GM23338 (cell line): ENCODE measurements at regions not wholly inside any gene's neighbourhood (a gene's known extent, or its start where the extent isn't known, plus 50 kb on each side); places are given as distances from the start of the nearest gene placed in this dataset.

ENCODE experiments used
- ATAC-seq: fragments of 200-7000 bp; cut with Tn5 transposase; 3 replicates; pipeline ENCODE4 v1.9.1; 2020
- DNase-seq: peaks from one replicate; pipeline ENCODE4 v3.0.0-alpha.2; 2015; ENCODE audit warnings: low spot score
- H2AFZ ChIP-seq: fragments of 200-600 bp; sonication (generic); 2 replicates; pipeline ENCODE4 v1.8.0; 2016; ENCODE audit warnings: antibody characterized with exemption, mild to moderate bottlenecking, moderate library complexity
- H3F3A ChIP-seq: fragments of 200-600 bp; sonication (generic); replicated peaks from 2 replicates; pipeline ENCODE4 v1.8.0; 2017; ENCODE audit warnings: antibody characterized with exemption, mixed run types, low read depth
- H3K27ac ChIP-seq: fragments of 200-600 bp; sonication (generic); 2 replicates; pipeline ENCODE4 v1.6.1; 2016; ENCODE audit warnings: low read depth
- H3K27me3 ChIP-seq: fragments of 200-600 bp; sonication (generic); 2 replicates; pipeline ENCODE4 v1.8.0; 2016; ENCODE audit warnings: mild to moderate bottlenecking, mixed run types, moderate library complexity; ENCODE audit not compliant: insufficient read depth
- H3K36me3 ChIP-seq: fragments of 200-600 bp; sonication (generic); 2 replicates; pipeline ENCODE4 v1.8.0; 2016; ENCODE audit warnings: mild to moderate bottlenecking; ENCODE audit not compliant: insufficient read depth
- H3K4me1 ChIP-seq: fragments of 200-600 bp; sonication (generic); 2 replicates; pipeline ENCODE4 v1.8.0; 2016; ENCODE audit warnings: mild to moderate bottlenecking, moderate library complexity; ENCODE audit not compliant: insufficient read depth
- H3K4me2 ChIP-seq: fragments of 200-600 bp; sonication (generic); 2 replicates; pipeline ENCODE4 v1.7.1; 2017; ENCODE audit warnings: mixed run types
- H3K4me3 ChIP-seq: fragments of 200-600 bp; sonication (generic); 2 replicates; pipeline ENCODE4 v1.6.1; 2016; ENCODE audit warnings: mixed run types
- H3K79me2 ChIP-seq: fragments of 200-600 bp; sonication (generic); replicated peaks from 2 replicates; pipeline ENCODE4 v1.8.0; 2017; ENCODE audit warnings: mild to moderate bottlenecking; ENCODE audit not compliant: insufficient read depth
- H3K9me2 ChIP-seq: fragments of 200-600 bp; sonication (generic); 2 replicates; pipeline ENCODE4 v1.8.0; 2017; ENCODE audit not compliant: insufficient read depth
- H4K20me1 ChIP-seq: fragments of 200-600 bp; sonication (generic); replicated peaks from 2 replicates; pipeline ENCODE4 v1.8.0; 2017; ENCODE audit warnings: mild to moderate bottlenecking; ENCODE audit not compliant: insufficient read depth
- H3K27ac Mint-ChIP-seq: 2 replicates; pipeline ENCODE4 v1.8.0; 2020; ENCODE audit warnings: inconsistent platforms, mild to moderate bottlenecking, moderate library complexity, mixed read lengths
- H3K27me3 Mint-ChIP-seq: 3 replicates; pipeline ENCODE4 v1.8.0; 2022; ENCODE audit warnings: low read depth, mild to moderate bottlenecking, moderate library complexity, mixed read lengths, inconsistent platforms; ENCODE audit not compliant: insufficient read depth, poor library complexity
- H3K36me3 Mint-ChIP-seq: 3 replicates; pipeline ENCODE4 v1.8.0; 2021; ENCODE audit warnings: low read depth, mild to moderate bottlenecking, inconsistent platforms, moderate library complexity, mixed read lengths
- H3K4me1 Mint-ChIP-seq: 3 replicates; pipeline ENCODE4 v1.8.0; 2020; ENCODE audit warnings: mild to moderate bottlenecking, inconsistent platforms, mixed read lengths
- H3K4me3 Mint-ChIP-seq: 3 replicates; pipeline ENCODE4 v1.8.0; 2021; ENCODE audit warnings: moderate library complexity, mild to moderate bottlenecking, inconsistent platforms, mixed read lengths
- H3K9me3 Mint-ChIP-seq: 3 replicates; pipeline ENCODE4 v1.8.0; 2020; ENCODE audit warnings: moderate library complexity, mild to moderate bottlenecking, inconsistent platforms, mixed read lengths
- CREB1 ChIP-seq: fragments of 250-450 bp; sonication (Bioruptor Pico); IDR thresholded peaks from 2 replicates; pipeline ENCODE4 v1.5.0; 2020; ENCODE audit warnings: low read depth, mild to moderate bottlenecking, moderate library complexity
- EZH2 ChIP-seq: fragments of 200-600 bp; sonication (generic); IDR thresholded peaks from one replicate; pipeline ENCODE4 v1.8.0; 2017; ENCODE audit warnings: antibody characterized with exemption, mild to moderate bottlenecking, low read depth; ENCODE audit not compliant: unreplicated experiment
- EZH2phosphoT487 ChIP-seq: fragments of 200-600 bp; sonication (generic); IDR thresholded peaks from one replicate; pipeline ENCODE4 v1.8.1; 2018; ENCODE audit warnings: antibody characterized with exemption; ENCODE audit not compliant: unreplicated experiment
- NANOG ChIP-seq: IDR thresholded peaks from 2 replicates; pipeline ENCODE4 v1.6.1; 2016; ENCODE audit warnings: antibody characterized with exemption, borderline replicate concordance
- POLR2AphosphoS5 ChIP-seq: IDR thresholded peaks from 2 replicates; pipeline ENCODE4 v1.6.1; 2016; ENCODE audit warnings: antibody characterized with exemption, low read depth
- STAT1 ChIP-seq: IDR thresholded peaks from one replicate; pipeline ENCODE4 v1.6.1; 2016; ENCODE audit warnings: antibody characterized with exemption; ENCODE audit not compliant: unreplicated experiment
- ZNF331 ChIP-seq: fragments of 250-450 bp; sonication (Bioruptor Pico); IDR thresholded peaks from 2 replicates; pipeline ENCODE4 v1.5.0; 2020; ENCODE audit warnings: low read depth, mild to moderate bottlenecking, moderate library complexity
- TF ChIP-seq, protein P1 (sequence below): IDR thresholded peaks from 2 replicates; pipeline ENCODE4 v1.6.1; 2016; ENCODE audit warnings: antibody characterized with exemption
- TF ChIP-seq, protein P2 (sequence below), 2 experiments: fragments of 200-600 bp in 1 of 2; sonication (generic) in 1 of 2; conservative IDR thresholded peaks; 2 replicates each; pipeline versions ENCODE4 v1.5.1 to v1.6.1; 2016 to 2017; ENCODE audit warnings: antibody characterized with exemption in 2 of 2, low read depth in 2 of 2, mild to moderate bottlenecking in 2 of 2, moderate library complexity in 1 of 2
- TF ChIP-seq, protein P3 (sequence below): fragments of 250-450 bp; sonication (Bioruptor Pico); IDR thresholded peaks from 2 replicates; pipeline ENCODE4 v1.5.0; 2020; ENCODE audit warnings: mild to moderate bottlenecking, moderate library complexity

DNA sequence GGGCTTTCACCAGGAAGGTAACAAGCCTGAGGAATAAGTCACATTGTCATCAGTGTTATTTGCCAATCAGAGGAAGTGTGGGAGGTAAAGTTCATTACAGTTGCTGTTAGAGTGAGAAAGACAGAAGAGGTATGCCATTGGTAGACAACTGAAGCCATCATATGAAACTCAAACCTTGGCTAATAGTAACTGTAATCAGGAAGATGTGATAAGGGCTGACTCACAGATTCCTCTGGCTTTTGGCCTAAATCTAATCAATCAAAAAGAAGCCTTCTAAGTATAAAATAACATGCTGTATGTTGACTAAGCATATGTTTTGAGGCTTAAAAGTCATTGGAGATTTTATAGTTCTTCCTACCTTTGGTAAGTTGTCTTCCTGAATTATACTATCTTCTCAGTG, 242.8 kb downstream of the PCDH7 start:
- DNase-seq (no peak), ATAC-seq (no peak)
- H3K27ac Mint-ChIP-seq, result no peak overlapping the region

DNA sequence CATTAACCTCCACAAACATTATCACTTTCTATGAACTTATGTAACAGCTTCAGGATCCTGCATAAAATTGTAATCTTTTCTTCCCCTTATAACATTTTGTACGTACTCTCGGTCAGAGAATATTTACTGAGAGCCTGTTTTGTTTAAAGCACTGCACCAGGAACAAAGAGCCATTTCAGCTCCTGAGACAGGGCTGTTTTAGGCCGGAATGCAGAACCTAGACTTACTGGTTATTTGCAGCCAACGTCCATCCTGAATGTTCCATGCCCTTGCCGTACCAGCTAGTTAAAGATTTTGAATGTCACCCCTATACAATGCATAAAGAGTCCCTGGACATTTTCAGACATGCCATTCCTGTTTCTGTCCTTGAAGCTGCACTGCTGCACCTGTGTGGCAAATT, 248.8 kb downstream of the PCDH7 start:
- H3K36me3 Mint-ChIP-seq, result no peaks in the 10 kb centered on the region
- H3K4me1 Mint-ChIP-seq, result peaks cover 18% of the 10 kb centered on the region
- no peaks in the 10 kb centered on the region for H3K27me3 Mint-ChIP-seq
- DNase-seq (no peak), ATAC-seq (no peak)
- Histone ChIP-seq H3K36me3 (no peaks in the 10 kb centered on the region), H3K9me2 (no peaks in the 10 kb centered on the region), H3K4me3 (no peak overlapping the region), H3K27me3 (no peaks in the 10 kb centered on the region), H3F3A (no peaks in the 10 kb centered on the region), H3K79me2 (no peaks in the 10 kb centered on the region), H3K4me2 (no peak overlapping the region), H4K20me1 (no peaks in the 10 kb centered on the region), H3K4me1 (peaks cover 18% of the 10 kb centered on the region), H2AFZ (no peak overlapping the region), H3K27ac (no peak overlapping the region)
- no peak overlapping the region for H3K4me3 Mint-ChIP-seq
- no peaks in the 10 kb centered on the region for H3K9me3 Mint-ChIP-seq
- H3K27ac Mint-ChIP-seq, result no peak overlapping the region
- TF ChIP-seq POLR2AphosphoS5 (no peak), STAT1 (no peak), EZH2 (no peak), EZH2phosphoT487 (no peak), CREB1 (no peak), NANOG (no peak), ZNF331 (no peak)
- TF ChIP-seq, protein P1, sequence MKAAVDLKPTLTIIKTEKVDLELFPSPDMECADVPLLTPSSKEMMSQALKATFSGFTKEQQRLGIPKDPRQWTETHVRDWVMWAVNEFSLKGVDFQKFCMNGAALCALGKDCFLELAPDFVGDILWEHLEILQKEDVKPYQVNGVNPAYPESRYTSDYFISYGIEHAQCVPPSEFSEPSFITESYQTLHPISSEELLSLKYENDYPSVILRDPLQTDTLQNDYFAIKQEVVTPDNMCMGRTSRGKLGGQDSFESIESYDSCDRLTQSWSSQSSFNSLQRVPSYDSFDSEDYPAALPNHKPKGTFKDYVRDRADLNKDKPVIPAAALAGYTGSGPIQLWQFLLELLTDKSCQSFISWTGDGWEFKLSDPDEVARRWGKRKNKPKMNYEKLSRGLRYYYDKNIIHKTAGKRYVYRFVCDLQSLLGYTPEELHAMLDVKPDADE, result no peak
- TF ChIP-seq, protein P2, sequence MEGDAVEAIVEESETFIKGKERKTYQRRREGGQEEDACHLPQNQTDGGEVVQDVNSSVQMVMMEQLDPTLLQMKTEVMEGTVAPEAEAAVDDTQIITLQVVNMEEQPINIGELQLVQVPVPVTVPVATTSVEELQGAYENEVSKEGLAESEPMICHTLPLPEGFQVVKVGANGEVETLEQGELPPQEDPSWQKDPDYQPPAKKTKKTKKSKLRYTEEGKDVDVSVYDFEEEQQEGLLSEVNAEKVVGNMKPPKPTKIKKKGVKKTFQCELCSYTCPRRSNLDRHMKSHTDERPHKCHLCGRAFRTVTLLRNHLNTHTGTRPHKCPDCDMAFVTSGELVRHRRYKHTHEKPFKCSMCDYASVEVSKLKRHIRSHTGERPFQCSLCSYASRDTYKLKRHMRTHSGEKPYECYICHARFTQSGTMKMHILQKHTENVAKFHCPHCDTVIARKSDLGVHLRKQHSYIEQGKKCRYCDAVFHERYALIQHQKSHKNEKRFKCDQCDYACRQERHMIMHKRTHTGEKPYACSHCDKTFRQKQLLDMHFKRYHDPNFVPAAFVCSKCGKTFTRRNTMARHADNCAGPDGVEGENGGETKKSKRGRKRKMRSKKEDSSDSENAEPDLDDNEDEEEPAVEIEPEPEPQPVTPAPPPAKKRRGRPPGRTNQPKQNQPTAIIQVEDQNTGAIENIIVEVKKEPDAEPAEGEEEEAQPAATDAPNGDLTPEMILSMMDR (conservative IDR thresholded peaks at IDR 0.05; ENCODE audit: low read depth in 2 of 2), result no peak

More for the DNA sequence above, 242.8 kb downstream of the PCDH7 start:
- H3K4me2 ChIP-seq, result no peak overlapping the region
- H3K27me3 ChIP-seq, result no peaks in the 10 kb centered on the region
- H3K27ac ChIP-seq, result no peak overlapping the region
- Mint-ChIP-seq H3K27me3 (no peaks in the 10 kb centered on the region), H3K9me3 (no peaks in the 10 kb centered on the region), H3K4me1 (no peaks in the 10 kb centered on the region), H3K4me3 (no peak overlapping the region), H3K36me3 (no peaks in the 10 kb centered on the region)
- H3F3A ChIP-seq, result no peaks in the 10 kb centered on the region
- TF ChIP-seq, protein P3, sequence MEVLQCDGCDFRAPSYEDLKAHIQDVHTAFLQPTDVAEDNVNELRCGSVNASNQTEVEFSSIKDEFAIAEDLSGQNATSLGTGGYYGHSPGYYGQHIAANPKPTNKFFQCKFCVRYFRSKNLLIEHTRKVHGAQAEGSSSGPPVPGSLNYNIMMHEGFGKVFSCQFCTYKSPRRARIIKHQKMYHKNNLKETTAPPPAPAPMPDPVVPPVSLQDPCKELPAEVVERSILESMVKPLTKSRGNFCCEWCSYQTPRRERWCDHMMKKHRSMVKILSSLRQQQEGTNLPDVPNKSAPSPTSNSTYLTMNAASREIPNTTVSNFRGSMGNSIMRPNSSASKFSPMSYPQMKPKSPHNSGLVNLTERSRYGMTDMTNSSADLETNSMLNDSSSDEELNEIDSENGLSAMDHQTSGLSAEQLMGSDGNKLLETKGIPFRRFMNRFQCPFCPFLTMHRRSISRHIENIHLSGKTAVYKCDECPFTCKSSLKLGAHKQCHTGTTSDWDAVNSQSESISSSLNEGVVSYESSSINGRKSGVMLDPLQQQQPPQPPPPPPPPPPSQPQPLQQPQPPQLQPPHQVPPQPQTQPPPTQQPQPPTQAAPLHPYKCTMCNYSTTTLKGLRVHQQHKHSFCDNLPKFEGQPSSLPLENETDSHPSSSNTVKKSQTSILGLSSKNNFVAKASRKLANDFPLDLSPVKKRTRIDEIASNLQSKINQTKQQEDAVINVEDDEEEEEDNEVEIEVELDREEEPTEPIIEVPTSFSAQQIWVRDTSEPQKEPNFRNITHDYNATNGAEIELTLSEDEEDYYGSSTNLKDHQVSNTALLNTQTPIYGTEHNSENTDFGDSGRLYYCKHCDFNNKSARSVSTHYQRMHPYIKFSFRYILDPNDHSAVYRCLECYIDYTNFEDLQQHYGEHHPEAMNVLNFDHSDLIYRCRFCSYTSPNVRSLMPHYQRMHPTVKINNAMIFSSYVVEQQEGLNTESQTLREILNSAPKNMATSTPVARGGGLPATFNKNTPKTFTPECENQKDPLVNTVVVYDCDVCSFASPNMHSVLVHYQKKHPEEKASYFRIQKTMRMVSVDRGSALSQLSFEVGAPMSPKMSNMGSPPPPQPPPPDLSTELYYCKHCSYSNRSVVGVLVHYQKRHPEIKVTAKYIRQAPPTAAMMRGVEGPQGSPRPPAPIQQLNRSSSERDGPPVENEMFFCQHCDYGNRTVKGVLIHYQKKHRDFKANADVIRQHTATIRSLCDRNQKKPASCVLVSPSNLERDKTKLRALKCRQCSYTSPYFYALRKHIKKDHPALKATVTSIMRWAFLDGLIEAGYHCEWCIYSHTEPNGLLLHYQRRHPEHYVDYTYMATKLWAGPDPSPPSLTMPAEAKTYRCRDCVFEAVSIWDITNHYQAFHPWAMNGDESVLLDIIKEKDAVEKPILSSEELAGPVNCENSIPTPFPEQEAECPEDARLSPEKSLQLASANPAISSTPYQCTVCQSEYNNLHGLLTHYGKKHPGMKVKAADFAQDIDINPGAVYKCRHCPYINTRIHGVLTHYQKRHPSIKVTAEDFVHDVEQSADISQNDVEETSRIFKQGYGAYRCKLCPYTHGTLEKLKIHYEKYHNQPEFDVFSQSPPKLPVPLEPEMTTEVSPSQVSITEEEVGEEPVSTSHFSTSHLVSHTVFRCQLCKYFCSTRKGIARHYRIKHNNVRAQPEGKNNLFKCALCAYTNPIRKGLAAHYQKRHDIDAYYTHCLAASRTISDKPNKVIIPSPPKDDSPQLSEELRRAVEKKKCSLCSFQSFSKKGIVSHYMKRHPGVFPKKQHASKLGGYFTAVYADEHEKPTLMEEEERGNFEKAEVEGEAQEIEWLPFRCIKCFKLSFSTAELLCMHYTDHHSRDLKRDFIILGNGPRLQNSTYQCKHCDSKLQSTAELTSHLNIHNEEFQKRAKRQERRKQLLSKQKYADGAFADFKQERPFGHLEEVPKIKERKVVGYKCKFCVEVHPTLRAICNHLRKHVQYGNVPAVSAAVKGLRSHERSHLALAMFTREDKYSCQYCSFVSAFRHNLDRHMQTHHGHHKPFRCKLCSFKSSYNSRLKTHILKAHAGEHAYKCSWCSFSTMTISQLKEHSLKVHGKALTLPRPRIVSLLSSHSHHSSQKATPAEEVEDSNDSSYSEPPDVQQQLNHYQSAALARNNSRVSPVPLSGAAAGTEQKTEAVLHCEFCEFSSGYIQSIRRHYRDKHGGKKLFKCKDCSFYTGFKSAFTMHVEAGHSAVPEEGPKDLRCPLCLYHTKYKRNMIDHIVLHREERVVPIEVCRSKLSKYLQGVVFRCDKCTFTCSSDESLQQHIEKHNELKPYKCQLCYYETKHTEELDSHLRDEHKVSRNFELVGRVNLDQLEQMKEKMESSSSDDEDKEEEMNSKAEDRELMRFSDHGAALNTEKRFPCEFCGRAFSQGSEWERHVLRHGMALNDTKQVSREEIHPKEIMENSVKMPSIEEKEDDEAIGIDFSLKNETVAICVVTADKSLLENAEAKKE (CRISPR knock-in tag), result no peak
- no peak for TF ChIP-seq NANOG
- H3K4me3 ChIP-seq, result no peak overlapping the region
- H3K79me2 ChIP-seq, result no peaks in the 10 kb centered on the region
- no peaks in the 10 kb centered on the region for H4K20me1 ChIP-seq
- H3K9me2 ChIP-seq, result no peaks in the 10 kb centered on the region
- H3K4me1 ChIP-seq, result no peaks in the 10 kb centered on the region
- H2AFZ ChIP-seq, result no peak overlapping the region
- H3K36me3 ChIP-seq, result no peaks in the 10 kb centered on the region
